Fibroblast of villous mesenchyme (primary cell): ENCODE measurements at regions not wholly inside any gene's neighbourhood (a gene's known extent, or its start where the extent isn't known, plus 50 kb on each side); places are given as distances from the start of the nearest gene placed in this dataset.

Experiments used
- DNase-seq: peaks from one replicate; pipeline ENCODE4 v3.0.0-alpha.2; 2010; ENCODE audit warnings: low read depth
- H3K4me3 ChIP-seq: 2 replicates; pipeline ENCODE4 v1.5.1; 2011; ENCODE audit warnings: low read depth, mild to moderate bottlenecking, low read length
- TF ChIP-seq, protein P1 (sequence below): IDR thresholded peaks from 2 replicates; pipeline ENCODE4 v1.5.1; 2012; ENCODE audit warnings: low read depth, mild to moderate bottlenecking, low read length; ENCODE audit not compliant: insufficient read depth

DNA sequence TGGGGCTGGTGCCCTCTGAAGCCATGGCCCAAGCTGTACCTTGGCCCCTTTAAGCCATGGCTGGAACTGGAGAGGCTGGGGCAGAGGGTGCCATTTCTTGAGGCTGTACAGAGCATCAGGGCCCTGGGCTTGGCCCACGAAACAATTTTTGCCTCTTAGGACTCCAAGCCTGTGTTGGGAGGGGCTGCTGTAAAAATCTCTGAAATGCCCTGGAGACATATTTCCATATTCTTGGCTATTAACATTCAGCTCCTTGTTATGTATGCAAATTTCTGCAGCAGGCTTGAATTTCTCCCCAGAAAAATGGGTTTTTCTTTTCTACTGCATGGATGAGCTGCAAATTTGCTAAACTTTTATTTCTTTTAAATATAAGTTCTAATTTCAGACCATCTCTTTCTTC lies 834.0 kb downstream of the DSC3 start:
- TF ChIP-seq, protein P1, sequence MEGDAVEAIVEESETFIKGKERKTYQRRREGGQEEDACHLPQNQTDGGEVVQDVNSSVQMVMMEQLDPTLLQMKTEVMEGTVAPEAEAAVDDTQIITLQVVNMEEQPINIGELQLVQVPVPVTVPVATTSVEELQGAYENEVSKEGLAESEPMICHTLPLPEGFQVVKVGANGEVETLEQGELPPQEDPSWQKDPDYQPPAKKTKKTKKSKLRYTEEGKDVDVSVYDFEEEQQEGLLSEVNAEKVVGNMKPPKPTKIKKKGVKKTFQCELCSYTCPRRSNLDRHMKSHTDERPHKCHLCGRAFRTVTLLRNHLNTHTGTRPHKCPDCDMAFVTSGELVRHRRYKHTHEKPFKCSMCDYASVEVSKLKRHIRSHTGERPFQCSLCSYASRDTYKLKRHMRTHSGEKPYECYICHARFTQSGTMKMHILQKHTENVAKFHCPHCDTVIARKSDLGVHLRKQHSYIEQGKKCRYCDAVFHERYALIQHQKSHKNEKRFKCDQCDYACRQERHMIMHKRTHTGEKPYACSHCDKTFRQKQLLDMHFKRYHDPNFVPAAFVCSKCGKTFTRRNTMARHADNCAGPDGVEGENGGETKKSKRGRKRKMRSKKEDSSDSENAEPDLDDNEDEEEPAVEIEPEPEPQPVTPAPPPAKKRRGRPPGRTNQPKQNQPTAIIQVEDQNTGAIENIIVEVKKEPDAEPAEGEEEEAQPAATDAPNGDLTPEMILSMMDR: no peak
- no peak for DNase-seq
- H3K4me3 ChIP-seq: no peak overlapping the region

DNA sequence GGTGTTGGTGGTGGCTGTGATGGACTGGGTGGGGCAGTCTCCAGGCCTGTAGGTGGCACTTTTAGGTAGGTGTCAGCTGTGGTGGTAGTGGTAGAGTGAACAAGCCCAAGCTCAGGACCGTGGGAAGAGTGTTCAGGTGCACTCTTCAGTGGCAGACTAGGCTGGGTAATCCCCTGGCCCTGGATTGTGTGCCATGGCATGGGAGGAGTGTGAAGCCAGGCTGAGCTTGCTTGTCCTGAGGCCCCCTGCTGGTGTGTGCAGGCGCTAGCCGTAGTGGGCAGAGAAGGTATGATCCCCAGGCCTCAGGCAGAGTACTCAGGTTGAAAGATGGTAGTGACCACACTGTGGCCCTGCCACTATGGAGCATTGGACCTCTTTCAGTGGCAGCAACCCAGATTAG lies 850.3 kb downstream of the DSC3 start:
- H3K4me3 ChIP-seq: no peak overlapping the region
- TF ChIP-seq, protein P1: peak; percentile 39
- DNase-seq: no peak

DNA sequence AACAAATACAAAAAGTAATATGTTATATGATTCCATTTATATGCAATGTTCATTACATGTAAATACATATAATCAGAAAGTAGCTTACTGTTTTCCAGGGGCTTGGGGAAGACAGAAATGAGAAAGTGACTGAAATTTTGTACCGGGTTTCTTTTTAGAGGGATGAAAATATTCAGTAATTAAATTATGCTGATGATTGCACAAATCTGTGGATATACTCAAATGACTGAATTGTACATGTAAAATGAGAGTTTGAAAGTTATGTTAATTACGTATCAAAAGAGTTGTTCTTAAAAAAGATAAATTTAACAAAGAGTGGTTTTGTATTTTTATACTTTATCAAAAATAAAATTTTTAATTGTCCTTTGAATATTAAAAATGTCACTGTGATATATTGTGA lies 856.3 kb downstream of the DSC3 start:
- no peak for DNase-seq

DNA sequence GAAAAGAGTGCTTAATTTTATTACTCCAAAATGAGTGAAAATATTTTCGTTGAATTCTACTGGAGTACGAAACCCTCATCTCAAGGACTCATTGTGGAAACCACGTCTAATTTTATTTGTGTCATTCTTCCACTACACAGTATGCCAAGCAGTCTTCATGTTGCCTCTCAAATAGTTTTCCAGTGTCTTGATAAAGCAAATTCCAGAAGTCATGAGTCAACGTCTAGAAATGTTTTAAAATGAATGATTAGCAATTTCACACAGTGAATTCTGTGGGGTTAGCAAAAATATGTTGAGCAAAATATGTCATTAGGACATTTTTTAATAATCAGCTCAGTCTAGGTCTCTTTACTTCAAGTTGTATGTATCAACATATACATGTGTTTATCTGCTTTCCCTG lies 865.5 kb downstream of the DSC3 start:
- DNase-seq: peak; percentile 10

More for the DNA sequence above, 856.3 kb downstream of the DSC3 start:
- H3K4me3 ChIP-seq: no peak overlapping the region
- TF ChIP-seq, protein P1: no peak

DNA sequence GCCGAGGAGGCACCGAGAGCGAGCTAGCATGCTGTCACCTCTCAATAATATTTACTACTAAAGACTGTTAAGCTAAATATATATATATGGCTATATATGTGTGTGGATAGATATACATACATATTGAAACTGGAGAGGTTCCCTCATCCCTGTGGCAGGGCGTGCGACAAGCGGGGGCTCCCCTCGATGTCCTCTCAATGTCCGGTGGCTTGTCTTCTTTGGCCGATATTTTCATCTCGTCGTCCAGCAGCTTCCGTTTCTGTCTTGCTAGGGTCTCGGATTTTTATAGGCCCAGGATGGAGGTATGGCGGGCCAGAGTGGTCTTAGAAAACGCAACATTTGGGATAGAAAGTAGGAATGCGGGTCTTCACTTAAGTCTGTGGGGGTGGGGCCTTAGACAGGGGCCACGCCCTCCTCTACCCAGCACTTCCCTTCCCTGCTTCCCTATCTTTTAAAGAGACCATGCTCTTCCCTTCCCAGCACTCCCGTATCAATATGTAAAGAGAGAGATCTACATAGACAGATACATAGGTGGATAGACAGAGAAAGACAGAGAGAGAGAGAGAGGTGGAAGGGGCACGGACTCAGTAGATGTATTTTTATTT lies 866.8 kb downstream of the DSC3 start:
- peak overlapping the region; percentile 75 for H3K4me3 ChIP-seq
- TF ChIP-seq, protein P1: no peak
- DNase-seq: peak; percentile 28

More for the DNA sequence above, 865.5 kb downstream of the DSC3 start:
- no peak overlapping the region for H3K4me3 ChIP-seq
- TF ChIP-seq, protein P1: no peak

DNA sequence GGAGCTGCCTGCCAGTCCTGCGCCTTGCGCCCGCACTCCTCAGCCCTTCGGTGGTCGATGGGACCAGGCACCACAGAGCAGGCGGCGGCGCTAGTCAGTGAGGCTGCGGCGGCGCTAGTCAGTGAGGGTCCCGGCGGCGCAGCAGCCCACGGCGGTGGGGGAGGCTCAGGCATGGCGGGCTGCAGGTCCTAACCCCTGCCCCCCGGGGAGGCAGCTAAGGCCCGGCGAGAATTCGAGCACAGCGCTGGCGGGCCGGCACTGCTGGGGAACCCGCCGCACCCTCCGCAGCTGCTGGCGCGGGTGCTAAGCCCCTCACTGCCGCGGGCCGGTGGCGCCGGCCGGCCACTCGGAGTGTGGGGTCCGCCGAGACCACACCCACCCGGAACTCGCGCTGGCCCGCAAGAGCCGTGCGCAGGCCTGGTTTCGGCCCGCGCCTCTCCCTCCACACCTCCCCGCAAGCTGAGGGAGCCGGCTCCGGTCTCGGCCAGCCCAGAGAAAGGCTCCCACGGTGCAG lies 867.4 kb downstream of the DSC3 start:
- DNase-seq: no peak
- TF ChIP-seq, protein P1: no peak
- H3K4me3 ChIP-seq: peak overlapping the region; percentile 75

DNA sequence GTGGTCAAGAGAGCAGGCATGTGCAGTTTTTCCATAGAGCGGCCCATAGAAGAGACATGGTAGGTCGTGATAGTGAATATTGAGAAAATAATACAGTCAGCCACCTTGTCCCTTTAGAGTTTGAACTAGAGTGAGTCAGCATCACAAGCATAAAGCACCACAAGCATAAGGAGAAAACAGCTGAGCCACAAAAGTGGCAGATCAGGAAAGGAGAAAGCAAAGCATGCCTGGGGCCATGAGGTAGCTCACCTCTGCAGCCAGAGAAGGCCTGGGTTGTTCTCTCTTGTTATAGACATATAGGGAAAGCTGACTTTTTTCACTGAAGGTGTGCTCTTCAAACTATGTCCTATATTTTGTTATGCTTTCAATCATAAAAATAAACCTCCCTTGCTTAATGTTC lies 879.0 kb downstream of the DSC3 start:
- TF ChIP-seq, protein P1: no peak
- no peak for DNase-seq
- H3K4me3 ChIP-seq: no peak overlapping the region
